NCI-H446 treated with DMSO at 0.1 percent for 48 hours (cell line): ENCODE measurements at regions not wholly inside any gene's neighbourhood (a gene's known extent, or its start where the extent isn't known, plus 50 kb on each side); places are given as distances from the start of the nearest gene placed in this dataset.
A peak's percentile ranks its signal among the peaks of the same experiment; 100 is the strongest.

ENCODE experiments used
- DNase-seq: peaks from one replicate; lab custom pipeline; 2025; lab: John Stamatoyannopoulos, UW

GRCh38 chr3:29186982-29187725, 93.7 kb upstream of the RBMS3 start:
- DNase-seq = no peak

GRCh38 chr3:29189328-29189727, 91.5 kb upstream of the RBMS3 start:
- DNase-seq = no peak

- no peak for DNase-seq
Observed at GRCh38 chr3:29194139-29194538, 86.7 kb upstream of the RBMS3 start.

GRCh38 chr3:29195056-29195455, 85.8 kb upstream of the RBMS3 start:
- DNase-seq = no peak

GRCh38 chr3:29201604-29202003, 79.3 kb upstream of the RBMS3 start:
- peak; percentile 51 for DNase-seq

GRCh38 chr3:29202378-29202777, 78.5 kb upstream of the RBMS3 start:
- DNase-seq = no peak

- DNase-seq = no peak
Observed at GRCh38 chr3:29203851-29204250, 77.0 kb upstream of the RBMS3 start.

- no peak for DNase-seq
Observed at GRCh38 chr3:29207427-29207826, 73.4 kb upstream of the RBMS3 start.

- no peak for DNase-seq
Observed at GRCh38 chr3:29212789-29213433, 68.0 kb upstream of the RBMS3 start.

GRCh38 chr3:29214009-29214658, 66.7 kb upstream of the RBMS3 start:
- DNase-seq = peak; percentile 9

GRCh38 chr3:29215948-29216347, 64.9 kb upstream of the RBMS3 start:
- DNase-seq = no peak

GRCh38 chr3:29226706-29227105, 54.2 kb upstream of the RBMS3 start:
- DNase-seq = peak; percentile 36

GRCh38 chr3:29227307-29227706, 53.6 kb upstream of the RBMS3 start:
- no peak for DNase-seq
